ENCODE measurements at regions not wholly inside any gene's neighbourhood (a gene's known extent, or its start where the extent isn't known, plus 50 kb on each side); places are given as distances from the start of the nearest gene placed in this dataset.

DNA sequence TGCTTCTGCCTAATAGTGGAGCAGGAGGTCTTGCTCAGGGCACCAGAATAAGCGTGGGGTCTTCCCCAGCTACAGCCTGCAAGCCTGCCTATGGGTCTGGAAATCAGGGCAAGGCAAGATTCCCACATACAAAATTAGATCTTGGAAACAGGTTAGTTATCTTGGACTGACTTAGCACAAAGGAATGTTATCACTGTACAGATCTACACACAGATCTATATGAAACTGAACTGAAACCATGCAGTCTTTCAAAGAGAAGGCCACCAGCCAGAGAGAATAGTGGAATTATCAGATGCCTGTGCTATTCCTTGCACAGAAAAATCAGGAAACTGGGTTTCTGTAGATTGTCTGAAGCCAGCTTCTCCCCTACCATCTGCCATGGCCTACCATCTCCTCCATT is 585.7 kb downstream of the ACTL7B start:
- TF ChIP-seq, protein P1, sequence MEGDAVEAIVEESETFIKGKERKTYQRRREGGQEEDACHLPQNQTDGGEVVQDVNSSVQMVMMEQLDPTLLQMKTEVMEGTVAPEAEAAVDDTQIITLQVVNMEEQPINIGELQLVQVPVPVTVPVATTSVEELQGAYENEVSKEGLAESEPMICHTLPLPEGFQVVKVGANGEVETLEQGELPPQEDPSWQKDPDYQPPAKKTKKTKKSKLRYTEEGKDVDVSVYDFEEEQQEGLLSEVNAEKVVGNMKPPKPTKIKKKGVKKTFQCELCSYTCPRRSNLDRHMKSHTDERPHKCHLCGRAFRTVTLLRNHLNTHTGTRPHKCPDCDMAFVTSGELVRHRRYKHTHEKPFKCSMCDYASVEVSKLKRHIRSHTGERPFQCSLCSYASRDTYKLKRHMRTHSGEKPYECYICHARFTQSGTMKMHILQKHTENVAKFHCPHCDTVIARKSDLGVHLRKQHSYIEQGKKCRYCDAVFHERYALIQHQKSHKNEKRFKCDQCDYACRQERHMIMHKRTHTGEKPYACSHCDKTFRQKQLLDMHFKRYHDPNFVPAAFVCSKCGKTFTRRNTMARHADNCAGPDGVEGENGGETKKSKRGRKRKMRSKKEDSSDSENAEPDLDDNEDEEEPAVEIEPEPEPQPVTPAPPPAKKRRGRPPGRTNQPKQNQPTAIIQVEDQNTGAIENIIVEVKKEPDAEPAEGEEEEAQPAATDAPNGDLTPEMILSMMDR (IDR thresholded peaks at IDR 0.05) = no peak
- no peak for TF ChIP-seq EP300 (IDR thresholded peaks at IDR 0.05)
